ENCODE measurements at regions not wholly inside any gene's neighbourhood (a gene's known extent, or its start where the extent isn't known, plus 50 kb on each side); places are given as distances from the start of the nearest gene placed in this dataset.

- Histone ChIP-seq H3K4me2 (ENCODE audit: low read length) (no peak overlapping the region), H4K20me1 (ENCODE audit: insufficient read depth) (no peaks in the 10 kb centered on the region), H3K27me3 (ENCODE audit: insufficient read depth, low read depth, low read length) (no peaks in the 10 kb centered on the region), H3K4me3 (ENCODE audit: low read length) (no peak overlapping the region), H3F3A (ENCODE audit: insufficient read depth, low read length, poor library complexity, severe bottlenecking) (no peaks in the 10 kb centered on the region), H3K36me3 (ENCODE audit: insufficient read depth, low read length) (no peaks in the 10 kb centered on the region), H3K27ac (ENCODE audit: low read length) (no peak overlapping the region), H3K79me2 (replicated peaks; ENCODE audit: insufficient read depth, low read length) (no peaks in the 10 kb centered on the region), H2AFZ (ENCODE audit: low read depth, low read length) (no peak overlapping the region), H3K9me2 (ENCODE audit: insufficient read depth, low read length) (no peaks in the 10 kb centered on the region), H3K9ac (ENCODE audit: low read length) (no peak overlapping the region), H3K9me3 (ENCODE audit: low read length) (no peaks in the 10 kb centered on the region)
- no peak for TF ChIP-seq CTCF (IDR thresholded peaks at IDR 0.05; ENCODE audit: poor library complexity, severe bottlenecking)
- no peak for TF ChIP-seq MXI1 (conservative IDR thresholded peaks at IDR 0.05; ENCODE audit: poor library complexity, severe bottlenecking)
- TF ChIP-seq SMC3 (conservative IDR thresholded peaks at IDR 0.05; ENCODE audit: poor library complexity) = no peak
- no peak for TF ChIP-seq RAD21 (conservative IDR thresholded peaks at IDR 0.05)
- TF ChIP-seq REST (IDR thresholded peaks at IDR 0.05; ENCODE audit: borderline replicate concordance) = no peak
- TF ChIP-seq EP300 (conservative IDR thresholded peaks at IDR 0.05; ENCODE audit: poor library complexity, severe bottlenecking) = no peak
- no peak for TF ChIP-seq TAF1 (IDR thresholded peaks at IDR 0.05; ENCODE audit: low read depth)
- TF ChIP-seq POLR2AphosphoS5 (IDR thresholded peaks at IDR 0.05) = no peak
- no peak for TF ChIP-seq EZH2 (IDR thresholded peaks at IDR 0.05; ENCODE audit: borderline replicate concordance, insufficient read depth, low read length, poor library complexity, severe bottlenecking)
These were observed 247.9 kb upstream of the TRPC7 start for GRCh38 chr5:136613230-136613629.

GRCh38 chr5:136605638-136606037, 240.3 kb upstream of the TRPC7 start:
- no peak for TF ChIP-seq POLR2AphosphoS5 (IDR thresholded peaks at IDR 0.05)
- no peak for TF ChIP-seq CTCF (IDR thresholded peaks at IDR 0.05; ENCODE audit: poor library complexity, severe bottlenecking)
- no peak for TF ChIP-seq RAD21 (conservative IDR thresholded peaks at IDR 0.05)
- TF ChIP-seq EP300 (conservative IDR thresholded peaks at IDR 0.05; ENCODE audit: poor library complexity, severe bottlenecking) = no peak
- TF ChIP-seq SMC3 (conservative IDR thresholded peaks at IDR 0.05; ENCODE audit: poor library complexity) = no peak
- no peak for TF ChIP-seq TAF1 (IDR thresholded peaks at IDR 0.05; ENCODE audit: low read depth)
- Histone ChIP-seq H3F3A (ENCODE audit: insufficient read depth, low read length, poor library complexity, severe bottlenecking) (no peaks in the 10 kb centered on the region), H3K9me2 (ENCODE audit: insufficient read depth, low read length) (no peaks in the 10 kb centered on the region), H3K4me2 (ENCODE audit: low read length) (no peak overlapping the region), H3K27me3 (ENCODE audit: insufficient read depth, low read depth, low read length) (no peaks in the 10 kb centered on the region), H3K9ac (ENCODE audit: low read length) (no peak overlapping the region), H3K79me2 (replicated peaks; ENCODE audit: insufficient read depth, low read length) (no peaks in the 10 kb centered on the region), H3K9me3 (ENCODE audit: low read length) (peaks cover 5% of the 10 kb centered on the region), H2AFZ (ENCODE audit: low read depth, low read length) (no peak overlapping the region), H4K20me1 (ENCODE audit: insufficient read depth) (no peaks in the 10 kb centered on the region), H3K36me3 (ENCODE audit: insufficient read depth, low read length) (no peaks in the 10 kb centered on the region), H3K27ac (ENCODE audit: low read length) (no peak overlapping the region), H3K4me3 (ENCODE audit: low read length) (no peak overlapping the region)

All from neural cell (in vitro differentiated cells).